MCF 10A (cell line): ENCODE measurements at regions not wholly inside any gene's neighbourhood (a gene's known extent, or its start where the extent isn't known, plus 50 kb on each side); places are given as distances from the start of the nearest gene placed in this dataset.

Experiments
- BruUV-seq: library from RNA; stranded (reverse); fragments of 400-500 nt; replicated peaks from 2 replicates; lab custom pipeline; 2021; lab: Mats Ljungman, UMichigan
- CTCF ChIA-PET: fragments of 300-600 bp; sonication (Branson Sonifier 250); formaldehyde crosslinking; extraction: SDS; loops from one replicate; lab custom pipeline; 2021; ENCODE audit warnings: antibody characterized with exemption, inconsistent platforms; lab: Yijun Ruan, JAX
- POLR2A ChIA-PET: fragments of 300-600, 350-650 bp; sonication (Branson Sonifier 250); formaldehyde crosslinking; extraction: SDS; loops from one replicate; lab custom pipeline; 2020; ENCODE audit warnings: antibody characterized with exemption, inconsistent platforms; lab: Yijun Ruan, JAX
- DNase-seq: peaks from one replicate; pipeline ENCODE4 v3.0.0-alpha.2; 2018; ENCODE audit not compliant: unreplicated experiment
- H3K27ac Mint-ChIP-seq: one replicate; pipeline ENCODE4 v1.8.0; 2022; ENCODE audit warnings: mild to moderate bottlenecking, low read depth, mixed read lengths; ENCODE audit not compliant: unreplicated experiment
- H3K27me3 Mint-ChIP-seq: one replicate; pipeline ENCODE4 v1.8.0; 2022; ENCODE audit warnings: mixed read lengths; ENCODE audit not compliant: insufficient read depth, unreplicated experiment
- H3K36me3 Mint-ChIP-seq: one replicate; pipeline ENCODE4 v1.8.0; 2022; ENCODE audit warnings: mild to moderate bottlenecking, moderate library complexity, mixed read lengths; ENCODE audit not compliant: insufficient read depth, unreplicated experiment
- H3K4me1 Mint-ChIP-seq: one replicate; pipeline ENCODE4 v1.8.0; 2022; ENCODE audit warnings: mixed read lengths; ENCODE audit not compliant: insufficient read depth, unreplicated experiment
- H3K4me3 Mint-ChIP-seq: one replicate; pipeline ENCODE4 v1.8.0; 2022; ENCODE audit warnings: mild to moderate bottlenecking, moderate library complexity, mixed read lengths; ENCODE audit not compliant: unreplicated experiment
- H3K9me3 Mint-ChIP-seq: one replicate; pipeline ENCODE4 v1.8.0; 2022; ENCODE audit warnings: mixed read lengths; ENCODE audit not compliant: unreplicated experiment
- CTCF ChIP-seq: fragments of 200-600 bp; IDR thresholded peaks from one replicate; pipeline ENCODE4 v1.8.0; 2022; ENCODE audit warnings: antibody characterized with exemption, mild to moderate bottlenecking; ENCODE audit not compliant: unreplicated experiment
- intact Hi-C: fragments of 100-400 bp; cut with micrococcal nuclease; formaldehyde crosslinking; loops from 2 replicates; pipeline ENCODE4 v1.14.1; 2022

DNA sequence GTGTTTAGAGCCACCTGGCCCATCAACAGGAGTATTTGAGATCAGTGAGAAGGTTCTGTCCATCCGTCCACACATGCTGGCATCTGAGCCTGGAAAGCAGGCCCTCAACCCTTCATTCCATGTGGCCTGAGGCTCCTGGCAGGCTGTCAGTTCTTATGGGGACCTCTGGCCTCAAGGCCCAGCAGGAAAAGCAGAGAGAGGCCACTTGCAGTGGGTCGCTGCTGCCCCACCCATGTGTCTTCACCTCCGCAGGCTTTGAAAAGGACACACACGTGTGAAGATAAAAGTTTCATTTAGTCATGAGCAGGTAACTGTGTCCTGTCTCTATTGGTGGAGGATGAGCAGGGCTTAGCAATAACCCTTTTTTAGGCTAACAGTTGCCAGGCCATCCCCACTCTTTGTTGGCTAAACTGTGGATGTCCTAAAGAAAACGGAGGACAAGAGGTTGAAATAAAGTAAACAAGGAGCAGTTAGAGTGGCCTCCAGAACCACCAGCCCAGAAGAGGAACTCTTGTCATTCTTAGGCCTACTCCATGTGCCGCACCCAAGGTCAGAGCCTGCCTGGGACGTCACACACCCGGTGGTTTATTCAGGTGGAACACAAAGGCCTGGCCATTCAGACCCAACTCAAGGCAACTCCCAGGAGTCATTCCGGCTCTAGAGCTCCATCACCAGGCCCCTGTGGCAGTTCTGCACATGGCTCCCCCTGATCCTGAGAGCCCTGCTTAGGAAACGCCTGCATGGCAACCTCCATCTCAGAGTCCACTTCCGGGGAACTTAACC lies 143.4 kb upstream of the CST7 start:
- no peak overlapping the region for H3K27ac Mint-ChIP-seq
- intact Hi-C loops: no loop called here
- TF ChIP-seq CTCF: no peak
- H3K4me3 Mint-ChIP-seq: no peak overlapping the region
- ChIA-PET POLR2A (no interaction called here), CTCF (no interaction called here)
- H3K9me3 Mint-ChIP-seq: no peaks in the 10 kb centered on the region
- peaks cover 6% of the 10 kb centered on the region for H3K36me3 Mint-ChIP-seq
- no peaks in the 10 kb centered on the region for H3K27me3 Mint-ChIP-seq
- BruUV-seq: no TSS peak
- DNase-seq: no peak
- H3K4me1 Mint-ChIP-seq: no peaks in the 10 kb centered on the region

DNA sequence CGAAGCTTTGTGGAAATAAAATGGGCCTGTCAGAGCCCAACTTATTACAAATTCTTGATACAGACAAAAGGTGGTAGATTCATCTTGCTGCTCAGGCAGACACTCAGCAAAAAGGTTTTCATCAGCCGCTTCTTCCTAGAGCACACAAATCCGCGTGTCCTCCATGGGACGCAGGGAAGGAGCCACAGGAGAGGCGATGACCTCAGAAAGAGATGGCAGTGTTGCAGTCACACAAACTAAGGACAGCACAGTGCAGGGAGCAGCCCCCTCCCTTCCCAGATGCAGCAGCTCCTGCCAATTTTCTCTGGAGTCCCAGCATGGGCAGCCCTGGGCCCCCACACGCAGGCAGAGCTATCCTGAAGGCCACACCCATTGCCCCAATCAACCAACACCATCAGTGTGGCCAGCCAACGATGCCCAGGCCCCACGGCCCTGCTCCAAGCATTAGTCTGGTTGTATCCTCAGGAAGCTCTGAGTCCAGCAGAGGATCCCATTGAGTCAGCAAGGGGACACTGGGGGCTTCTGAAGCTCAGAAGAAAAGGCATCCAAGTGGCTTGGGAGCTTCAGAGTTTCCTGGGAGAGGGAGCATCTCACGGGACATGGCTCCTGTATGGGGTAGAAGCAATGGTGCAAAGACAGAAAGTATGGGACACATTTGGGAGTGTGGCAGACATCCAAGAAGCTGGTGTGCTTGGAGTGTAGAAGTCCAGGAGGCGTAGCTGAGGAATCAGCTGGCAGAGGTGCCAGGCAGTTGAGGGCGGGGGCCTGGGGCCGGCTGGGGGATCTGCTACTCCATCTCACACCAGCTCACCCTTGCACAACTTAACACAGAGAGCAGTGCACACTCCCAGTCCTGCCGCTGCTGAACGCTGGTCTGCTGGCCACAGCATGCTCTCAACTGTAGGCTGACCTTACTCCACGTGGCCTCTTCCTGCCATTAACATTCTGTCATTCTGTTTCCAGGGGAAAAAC lies 142.1 kb upstream of the CST7 start:
- intact Hi-C loops: no loop called here
- no peaks in the 10 kb centered on the region for H3K27me3 Mint-ChIP-seq
- BruUV-seq: no TSS peak
- H3K4me1 Mint-ChIP-seq: no peaks in the 10 kb centered on the region
- TF ChIP-seq CTCF: no peak
- ChIA-PET POLR2A (no interaction called here), CTCF (no interaction called here)
- H3K27ac Mint-ChIP-seq: no peak overlapping the region
- peaks cover 6% of the 10 kb centered on the region for H3K36me3 Mint-ChIP-seq
- H3K9me3 Mint-ChIP-seq: no peaks in the 10 kb centered on the region
- no peak overlapping the region for H3K4me3 Mint-ChIP-seq
- no peak for DNase-seq

- ChIA-PET CTCF (no interaction called here), POLR2A (no interaction called here)
- BruUV-seq: no TSS peak
Observed at GRCh38 chr20:24808616-24809015, 140.5 kb upstream of the CST7 start.

More at GRCh38 chr20:24808616-24809015, 140.5 kb upstream of the CST7 start:
- Mint-ChIP-seq H3K27me3 (no peaks in the 10 kb centered on the region), H3K36me3 (peaks cover 4% of the 10 kb centered on the region), H3K4me1 (no peaks in the 10 kb centered on the region), H3K27ac (no peak overlapping the region), H3K9me3 (peaks cover 8% of the 10 kb centered on the region), H3K4me3 (no peak overlapping the region)
- DNase-seq: no peak
- intact Hi-C loops: no loop called here
- TF ChIP-seq CTCF: no peak
